ENCODE measurements at regions not wholly inside any gene's neighbourhood (a gene's known extent, or its start where the extent isn't known, plus 50 kb on each side); places are given as distances from the start of the nearest gene placed in this dataset.

DNA sequence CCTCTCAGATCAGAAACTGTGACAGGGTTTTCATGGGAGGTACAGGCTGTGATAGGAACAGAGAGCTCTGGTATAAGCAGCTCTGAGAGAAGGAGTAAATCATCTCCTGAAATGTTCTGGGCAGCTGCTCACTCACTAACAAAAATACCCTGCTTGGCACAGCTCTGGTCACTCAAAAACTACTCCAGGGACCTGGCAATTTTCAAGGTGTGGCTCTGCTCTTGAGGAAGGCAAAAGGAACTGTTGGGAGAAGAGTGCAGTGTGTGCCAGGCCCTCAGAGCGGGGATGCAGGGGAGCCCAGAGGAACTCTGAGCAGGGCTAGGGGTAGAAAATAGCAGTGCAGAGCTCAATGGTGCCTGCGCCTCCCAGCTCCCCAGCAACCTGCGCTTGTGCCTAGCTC lies 180.5 kb upstream of the ZBED5 start:
- H3K4me2 ChIP-seq (ENCODE audit: insufficient read depth, low read length) = no peak overlapping the region
- no peak for ATAC-seq (ENCODE audit: insufficient read depth, low read depth)
- no peak overlapping the region for H3K4me3 ChIP-seq (ENCODE audit: low read depth in 1 of 2, low read length in 2 of 2)
- no peaks in the 10 kb centered on the region for H3K9me3 ChIP-seq (ENCODE audit: insufficient read depth, low read length, severe bottlenecking)
- DNase-seq = no peak
- TF ChIP-seq EZH2 (IDR thresholded peaks at IDR 0.05; ENCODE audit: borderline replicate concordance, low read depth, low read length, severe bottlenecking) = no peak
- TF ChIP-seq CTCF (IDR thresholded peaks at IDR 0.05; ENCODE audit: borderline replicate concordance, extremely low read depth, low read length, poor library complexity, severe bottlenecking) = no peak
- H3K36me3 ChIP-seq (ENCODE audit: insufficient read depth, low read length) = no peaks in the 10 kb centered on the region
- no peaks in the 10 kb centered on the region for H3K79me2 ChIP-seq (ENCODE audit: insufficient read depth, low read length)
- H3K27me3 ChIP-seq (ENCODE audit: insufficient read depth, low read length, poor library complexity) = peaks cover 6% of the 10 kb centered on the region
- no peaks in the 10 kb centered on the region for H4K20me1 ChIP-seq (ENCODE audit: insufficient read depth, low read length)
- H2AFZ ChIP-seq (ENCODE audit: low read depth, low read length) = no peak overlapping the region
- no peaks in the 10 kb centered on the region for H3K4me1 ChIP-seq (ENCODE audit: insufficient read depth, low read length)
- H3K9ac ChIP-seq (ENCODE audit: low read depth, low read length) = no peak overlapping the region
- H3K27ac ChIP-seq (ENCODE audit: low read length) = no peak overlapping the region

GRCh38 chr11:11036848-11037732 lies 179.2 kb upstream of the ZBED5 start:
- H2AFZ ChIP-seq (ENCODE audit: low read depth, low read length) = no peak overlapping the region
- no peak overlapping the region for H3K4me2 ChIP-seq (ENCODE audit: insufficient read depth, low read length)
- no peaks in the 10 kb centered on the region for H3K79me2 ChIP-seq (ENCODE audit: insufficient read depth, low read length)
- no peaks in the 10 kb centered on the region for H4K20me1 ChIP-seq (ENCODE audit: insufficient read depth, low read length)
- peak; percentile 20 for DNase-seq
- ATAC-seq (ENCODE audit: insufficient read depth, low read depth) = peak; percentile 72; the same call in 2 of the 3 replicates
- H3K36me3 ChIP-seq (ENCODE audit: insufficient read depth, low read length) = no peaks in the 10 kb centered on the region
- TF ChIP-seq EZH2 (IDR thresholded peaks at IDR 0.05; ENCODE audit: borderline replicate concordance, low read depth, low read length, severe bottlenecking) (no peak), CTCF (IDR thresholded peaks at IDR 0.05; ENCODE audit: borderline replicate concordance, extremely low read depth, low read length, poor library complexity, severe bottlenecking) (peak; percentile 78)
- H3K9me3 ChIP-seq (ENCODE audit: insufficient read depth, low read length, severe bottlenecking) = no peaks in the 10 kb centered on the region
- H3K9ac ChIP-seq (ENCODE audit: low read depth, low read length) = no peak overlapping the region
- no peaks in the 10 kb centered on the region for H3K4me1 ChIP-seq (ENCODE audit: insufficient read depth, low read length)
- no peak overlapping the region for H3K27ac ChIP-seq (ENCODE audit: low read length)
- peaks cover 3% of the 10 kb centered on the region for H3K27me3 ChIP-seq (ENCODE audit: insufficient read depth, low read length, poor library complexity)
- no peak overlapping the region for H3K4me3 ChIP-seq (ENCODE audit: low read depth in 1 of 2, low read length in 2 of 2)

DNA sequence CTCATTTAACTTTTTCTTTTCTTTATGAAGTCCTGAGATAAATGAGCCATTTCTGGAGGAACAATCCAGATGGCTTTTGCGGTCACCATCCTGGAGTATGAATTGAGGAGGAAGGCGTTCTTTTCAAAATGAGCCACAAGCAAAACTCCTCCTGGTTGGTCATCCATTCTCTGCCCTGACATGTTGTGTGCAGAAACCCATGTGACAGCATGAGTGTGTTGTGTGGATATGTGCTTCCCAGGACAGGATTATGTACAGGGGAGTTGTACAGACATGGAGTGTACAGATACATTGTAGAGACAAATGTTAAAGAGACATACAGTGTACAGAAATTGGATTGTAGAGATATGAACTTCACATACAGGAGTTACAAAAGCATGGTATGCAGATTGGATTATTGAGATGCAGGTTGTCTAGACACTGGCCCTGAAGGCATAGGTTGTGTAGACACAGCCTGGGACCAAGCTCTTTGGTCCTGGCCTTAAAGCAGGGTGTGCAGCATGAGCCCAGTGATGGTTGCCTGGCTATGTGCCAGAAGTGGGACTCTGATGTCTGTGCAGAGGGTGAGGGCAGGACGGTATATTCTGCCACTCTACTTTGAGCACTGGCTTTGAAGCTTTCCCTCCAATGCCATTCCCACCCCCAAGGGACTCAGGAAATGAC lies 178.5 kb upstream of the ZBED5 start:
- DNase-seq = no peak

More for the DNA sequence above, 178.5 kb upstream of the ZBED5 start:
- Histone ChIP-seq H3K27ac (ENCODE audit: low read length) (no peak overlapping the region), H3K4me2 (ENCODE audit: insufficient read depth, low read length) (no peak overlapping the region), H3K9ac (ENCODE audit: low read depth, low read length) (no peak overlapping the region), H4K20me1 (ENCODE audit: insufficient read depth, low read length) (no peaks in the 10 kb centered on the region), H3K4me1 (ENCODE audit: insufficient read depth, low read length) (no peaks in the 10 kb centered on the region), H3K27me3 (ENCODE audit: insufficient read depth, low read length, poor library complexity) (peaks cover 3% of the 10 kb centered on the region), H3K4me3 (ENCODE audit: low read depth in 1 of 2, low read length in 2 of 2) (no peak overlapping the region), H3K79me2 (ENCODE audit: insufficient read depth, low read length) (no peaks in the 10 kb centered on the region), H3K36me3 (ENCODE audit: insufficient read depth, low read length) (no peaks in the 10 kb centered on the region), H2AFZ (ENCODE audit: low read depth, low read length) (no peak overlapping the region), H3K9me3 (ENCODE audit: insufficient read depth, low read length, severe bottlenecking) (no peaks in the 10 kb centered on the region)
- ATAC-seq (ENCODE audit: insufficient read depth, low read depth) = no peak
- TF ChIP-seq EZH2 (IDR thresholded peaks at IDR 0.05; ENCODE audit: borderline replicate concordance, low read depth, low read length, severe bottlenecking) (no peak), CTCF (IDR thresholded peaks at IDR 0.05; ENCODE audit: borderline replicate concordance, extremely low read depth, low read length, poor library complexity, severe bottlenecking) (no peak)

All from DND-41 (cell line).